HT1080 (cell line): ENCODE measurements at regions not wholly inside any gene's neighbourhood (a gene's known extent, or its start where the extent isn't known, plus 50 kb on each side); places are given as distances from the start of the nearest gene placed in this dataset.

Experiments
- DNase-seq: peaks from one replicate; pipeline ENCODE4 v3.0.0-alpha.2; 2015; ENCODE audit warnings: low read depth

GRCh38 chrX:98338544-98338943 is 1454.8 kb downstream of the RPA4 start:
- DNase-seq, result peak; percentile 55

- DNase-seq, result no peak
These were observed 1467.2 kb downstream of the RPA4 start for GRCh38 chrX:98350940-98351339.

- DNase-seq, result no peak
These were observed 1473.4 kb downstream of the RPA4 start for GRCh38 chrX:98357146-98357545.

GRCh38 chrX:98362630-98363029 is 1478.9 kb downstream of the RPA4 start:
- DNase-seq, result no peak

- peak; percentile 8 for DNase-seq
These were observed 1488.3 kb downstream of the RPA4 start for GRCh38 chrX:98371994-98372393.

GRCh38 chrX:98379134-98379533 is 1495.4 kb downstream of the RPA4 start:
- DNase-seq, result peak; percentile 3

- peak; percentile 3 for DNase-seq
These were observed 1496.4 kb downstream of the RPA4 start for GRCh38 chrX:98380106-98380505.

GRCh38 chrX:98380556-98380955 is 1496.8 kb downstream of the RPA4 start:
- DNase-seq, result no peak

- DNase-seq, result peak; percentile 27
These were observed 1514.8 kb downstream of the RPA4 start for GRCh38 chrX:98398542-98398941.

- DNase-seq, result peak; percentile 66
These were observed 1521.7 kb downstream of the RPA4 start for GRCh38 chrX:98405376-98405775.

GRCh38 chrX:98407584-98407983 is 1523.9 kb downstream of the RPA4 start:
- DNase-seq, result peak; percentile 8

- DNase-seq, result no peak
These were observed 1526.2 kb downstream of the RPA4 start for GRCh38 chrX:98409867-98410266.

GRCh38 chrX:98412058-98412457 is 1528.3 kb downstream of the RPA4 start:
- DNase-seq, result no peak

GRCh38 chrX:98422536-98422935 is 1538.8 kb downstream of the RPA4 start:
- no peak for DNase-seq

GRCh38 chrX:98432413-98432812 is 1548.7 kb downstream of the RPA4 start:
- DNase-seq, result no peak

- no peak for DNase-seq
These were observed 1564.8 kb downstream of the RPA4 start for GRCh38 chrX:98448524-98448923.

GRCh38 chrX:98452456-98452855 is 1568.7 kb downstream of the RPA4 start:
- no peak for DNase-seq

GRCh38 chrX:98459669-98460068 is 1576.0 kb downstream of the RPA4 start:
- no peak for DNase-seq

GRCh38 chrX:98480606-98481005 is 1596.9 kb downstream of the RPA4 start:
- DNase-seq, result no peak

- no peak for DNase-seq
These were observed 1597.9 kb downstream of the RPA4 start for GRCh38 chrX:98481636-98482035.

GRCh38 chrX:98490670-98491069 is 1607.0 kb downstream of the RPA4 start:
- DNase-seq, result no peak

- DNase-seq, result no peak
These were observed 1617.7 kb downstream of the RPA4 start for GRCh38 chrX:98501426-98501825.

- DNase-seq, result no peak
These were observed 1623.2 kb downstream of the RPA4 start for GRCh38 chrX:98506907-98507306.

GRCh38 chrX:98514032-98514431 is 1630.3 kb downstream of the RPA4 start:
- DNase-seq, result no peak
